ENCODE measurements at regions not wholly inside any gene's neighbourhood (a gene's known extent, or its start where the extent isn't known, plus 50 kb on each side); places are given as distances from the start of the nearest gene placed in this dataset.

GRCh38 chr5:74098941-74099340 lies 472.9 kb downstream of the ARHGEF28 start:
- DNase-seq (ENCODE audit: low spot score): no peak
- TF ChIP-seq CTCF (IDR thresholded peaks at IDR 0.05; ENCODE audit: extremely low read depth, missing control alignments): no peak

- no peak for TF ChIP-seq CTCF (IDR thresholded peaks at IDR 0.05; ENCODE audit: extremely low read depth, missing control alignments)
- no peak for DNase-seq (ENCODE audit: low spot score)
These were observed 472.5 kb downstream of the ARHGEF28 start for GRCh38 chr5:74098456-74098855.

DNA sequence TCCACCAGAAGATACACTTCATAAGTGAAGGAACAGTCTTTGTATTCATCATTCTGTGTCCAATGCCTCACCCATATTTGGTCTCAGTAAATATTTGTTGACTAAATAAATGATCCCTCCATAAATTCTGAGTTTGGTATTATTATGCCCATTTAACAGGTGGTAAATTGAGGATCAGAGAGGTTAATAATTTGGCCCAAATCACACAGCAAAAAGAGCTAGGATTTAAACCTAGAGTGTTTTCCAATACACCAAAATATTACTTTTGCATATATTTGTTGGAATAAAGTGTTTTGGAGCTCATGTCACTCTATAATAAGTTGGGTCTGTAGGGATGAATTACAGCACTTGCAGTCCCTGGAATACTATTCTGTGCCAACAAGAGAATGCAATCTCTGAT lies 470.3 kb downstream of the ARHGEF28 start:
- DNase-seq (ENCODE audit: low spot score): no peak
- no peak for TF ChIP-seq CTCF (IDR thresholded peaks at IDR 0.05; ENCODE audit: extremely low read depth, missing control alignments)

DNA sequence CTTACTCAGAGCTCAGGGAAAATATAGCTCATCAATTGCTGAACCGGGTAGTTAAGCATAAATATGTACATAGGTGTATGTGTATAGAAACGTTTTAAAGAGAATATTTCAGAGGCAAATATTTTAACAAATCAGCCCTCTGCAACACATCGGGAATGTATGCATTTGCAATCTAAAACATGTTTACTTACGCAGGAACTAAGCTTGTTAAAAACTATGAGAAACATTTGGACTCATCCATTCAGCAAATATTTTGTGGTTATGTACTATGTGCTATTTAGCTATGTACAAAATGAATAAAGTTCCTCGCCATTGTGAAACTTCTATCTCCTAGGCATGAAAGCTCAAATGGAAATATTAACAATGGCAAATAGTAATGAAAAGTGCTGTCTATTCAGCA lies 469.9 kb downstream of the ARHGEF28 start:
- TF ChIP-seq CTCF (IDR thresholded peaks at IDR 0.05; ENCODE audit: extremely low read depth, missing control alignments): no peak
- no peak for DNase-seq (ENCODE audit: low spot score)

DNA sequence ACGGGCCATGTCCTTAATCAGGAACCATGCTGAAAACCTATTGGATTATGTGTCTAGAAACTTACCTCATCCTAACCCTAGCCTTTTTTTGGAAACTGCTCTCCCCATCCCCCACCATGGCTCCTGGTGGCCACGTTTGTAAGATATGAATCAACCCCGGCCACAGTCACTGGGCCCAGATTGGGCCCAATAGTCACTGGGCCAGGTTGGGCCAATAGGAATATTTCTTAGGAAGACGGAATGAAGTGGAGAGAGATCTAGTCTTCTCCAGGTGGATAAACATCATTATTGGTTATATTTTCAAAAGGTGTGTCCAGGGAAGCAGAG lies 468.7 kb downstream of the ARHGEF28 start:
- DNase-seq (ENCODE audit: low spot score): no peak

GRCh38 chr5:74094096-74094781 lies 468.2 kb downstream of the ARHGEF28 start:
- DNase-seq (ENCODE audit: low spot score): no peak
- TF ChIP-seq CTCF (IDR thresholded peaks at IDR 0.05; ENCODE audit: extremely low read depth, missing control alignments): no peak

More for the DNA sequence above, 468.7 kb downstream of the ARHGEF28 start:
- no peak for TF ChIP-seq CTCF (IDR thresholded peaks at IDR 0.05; ENCODE audit: extremely low read depth, missing control alignments)

DNA sequence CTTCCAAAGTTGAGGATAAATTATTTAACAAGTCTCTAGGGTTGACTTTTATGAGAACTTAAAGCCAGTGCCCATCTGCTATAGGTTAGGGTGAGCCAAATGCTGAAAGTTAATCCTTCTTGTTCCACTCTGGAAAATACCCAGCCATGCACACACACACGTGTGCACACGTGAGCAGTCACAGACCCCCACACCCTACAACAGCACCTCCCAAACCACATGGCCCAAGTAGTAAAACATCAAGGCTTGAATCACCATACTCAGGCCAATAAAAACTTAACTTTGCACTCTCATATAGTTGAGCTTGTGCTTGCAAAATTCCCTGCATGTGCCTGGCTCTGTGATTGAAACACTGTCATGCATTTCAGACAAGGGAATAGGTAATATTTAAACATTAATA lies 467.6 kb downstream of the ARHGEF28 start:
- no peak for DNase-seq (ENCODE audit: low spot score)

More for the DNA sequence above, 467.6 kb downstream of the ARHGEF28 start:
- no peak for TF ChIP-seq CTCF (IDR thresholded peaks at IDR 0.05; ENCODE audit: extremely low read depth, missing control alignments)

Measured in GM20000 (cell line).